GM12878 (cell line): ENCODE measurements at regions not wholly inside any gene's neighbourhood (a gene's known extent, or its start where the extent isn't known, plus 50 kb on each side); places are given as distances from the start of the nearest gene placed in this dataset.

Source experiments
- ATAC-seq: fragments of 200-7000 bp; cut with Tn5 transposase; 3 replicates; pipeline ENCODE4 v1.9.1; 2020; ENCODE audit warnings: mild to moderate bottlenecking, moderate library complexity
- BruUV-seq: library from RNA; stranded (reverse); fragments of 400-500 nt; replicated peaks from 2 replicates; lab custom pipeline; 2021; lab: Mats Ljungman, UMichigan
- CTCF ChIA-PET: fragments of 300-600 bp; sonication (Branson Sonifier 250); formaldehyde crosslinking; extraction: SDS; loops from one replicate; lab custom pipeline; 2021; ENCODE audit warnings: inconsistent platforms; lab: Yijun Ruan, JAX
- POLR2A ChIA-PET: fragments of 350-600 bp; formaldehyde crosslinking; extraction: SDS; loops from one replicate; lab custom pipeline; 2021; ENCODE audit warnings: inconsistent platforms; lab: Charles Lee
- RAD21 ChIA-PET: fragments of 300-600 bp; sonication (Branson Sonifier 250); formaldehyde crosslinking; loops from one replicate; lab custom pipeline; 2023; ENCODE audit warnings: antibody characterized with exemption; ENCODE audit not compliant: unreplicated experiment; lab: Charles Lee
- SMC1A ChIA-PET: fragments of 300-600 bp; sonication (Branson Sonifier 250); formaldehyde crosslinking; loops from one replicate; lab custom pipeline; 2023; ENCODE audit not compliant: unreplicated experiment, uncharacterized antibody; lab: Charles Lee
- DNase-seq: peaks from one replicate; pipeline ENCODE4 v3.0.0-alpha.2; 2011; ENCODE audit warnings: low read depth, low spot score
- FAIRE-seq: peaks from 3 replicates; lab custom pipeline; 2011; peaks lifted over from hg19 to GRCh38; lab: Jason Lieb, UNC
- H2AFZ ChIP-seq: 2 replicates; pipeline ENCODE4 v1.6.0; 2011; ENCODE audit warnings: low read depth, low read length, control low read depth; ENCODE audit not compliant: control insufficient read depth
- H3K27ac ChIP-seq: 2 replicates; pipeline ENCODE4 v1.5.1; 2011; ENCODE audit warnings: control low read depth; ENCODE audit not compliant: control insufficient read depth, insufficient read depth
- H3K27me3 ChIP-seq, 2 experiments: replicated peaks in 1 of 2; 2 replicates each; pipeline versions ENCODE4 v1.6.0 to v1.6.1; 2011; ENCODE audit warnings: low read length in 1 of 2; ENCODE audit not compliant: control insufficient read depth in 2 of 2, insufficient read depth in 2 of 2
- H3K36me3 ChIP-seq, 2 experiments: 2 replicates each; pipeline ENCODE4 v1.5.1; 2011; ENCODE audit warnings: low read length in 1 of 2; ENCODE audit not compliant: control insufficient read depth in 2 of 2, insufficient read depth in 2 of 2
- H3K4me1 ChIP-seq: 2 replicates; pipeline ENCODE4 v1.6.1; 2011; ENCODE audit warnings: mild to moderate bottlenecking, low read length, moderate library complexity, mixed read lengths; ENCODE audit not compliant: control insufficient read depth, insufficient read depth
- H3K4me2 ChIP-seq: 2 replicates; pipeline ENCODE4 v1.6.0; 2011; ENCODE audit warnings: control low read depth; ENCODE audit not compliant: control insufficient read depth, insufficient read depth
- H3K4me3 ChIP-seq: fragments of 200-600 bp; sonication (generic); 2 replicates; pipeline ENCODE4 v1.5.1; 2016
- H3K79me2 ChIP-seq: 2 replicates; pipeline ENCODE4 v1.6.0; 2011; ENCODE audit warnings: low read length; ENCODE audit not compliant: control insufficient read depth, insufficient read depth
- H3K9ac ChIP-seq: 2 replicates; pipeline ENCODE4 v1.8.0; 2011; ENCODE audit warnings: low read length, control low read depth, mixed read lengths; ENCODE audit not compliant: control insufficient read depth, insufficient read depth
- H3K9me3 ChIP-seq: replicated peaks from 3 replicates; pipeline ENCODE4 v1.5.1; 2011; ENCODE audit warnings: mild to moderate bottlenecking, low read length; ENCODE audit not compliant: control insufficient read depth, insufficient read depth
- H4K20me1 ChIP-seq: 2 replicates; pipeline ENCODE4 v1.6.0; 2011; ENCODE audit not compliant: control insufficient read depth, insufficient read depth
- BRCA1 ChIP-seq: IDR thresholded peaks from 2 replicates; pipeline ENCODE4 v1.6.1; 2011; ENCODE audit warnings: low read depth, low read length, improper control_type of control experiment
- FOS ChIP-seq: IDR thresholded peaks from 3 replicates; pipeline ENCODE4 v1.6.1; 2011; ENCODE audit warnings: borderline replicate concordance; ENCODE audit not compliant: insufficient read length; ENCODE audit errors: extremely low read depth
- KAT2A ChIP-seq: conservative IDR thresholded peaks from 2 replicates; pipeline ENCODE4 v1.6.1; 2011; ENCODE audit warnings: low read depth, low read length; ENCODE audit not compliant: control insufficient read depth
- MEF2B ChIP-seq: fragments of 450-650 bp; IDR thresholded peaks from 2 replicates; pipeline ENCODE4 v1.6.1; 2018; ENCODE audit warnings: mild to moderate bottlenecking, moderate library complexity; ENCODE audit not compliant: partially characterized antibody, poor library complexity, severe bottlenecking
- NFIC ChIP-seq: IDR thresholded peaks from 2 replicates; pipeline ENCODE4 v1.6.1; 2012; ENCODE audit warnings: low read depth, mild to moderate bottlenecking, inconsistent platforms, low read length, moderate library complexity
- NR2C1 ChIP-seq: fragments of 450-650 bp; IDR thresholded peaks from 2 replicates; pipeline ENCODE4 v1.6.1; 2017; ENCODE audit warnings: antibody characterized with exemption, mild to moderate bottlenecking, moderate library complexity
- PKNOX1 ChIP-seq: fragments of 450-650 bp; IDR thresholded peaks from 2 replicates; pipeline ENCODE4 v1.6.1; 2016; ENCODE audit warnings: mild to moderate bottlenecking
- POLR2A ChIP-seq: IDR thresholded peaks from 2 replicates; pipeline ENCODE4 v1.6.1; 2011; ENCODE audit warnings: low read depth, mild to moderate bottlenecking, low read length
- REST ChIP-seq: IDR thresholded peaks from 2 replicates; pipeline ENCODE4 v1.6.1; 2012; ENCODE audit warnings: mild to moderate bottlenecking, low read depth, low read length
- RFX5 ChIP-seq: IDR thresholded peaks from 2 replicates; pipeline ENCODE4 v1.6.1; 2011; ENCODE audit warnings: low read depth, low read length, improper control_type of control experiment
- SP1 ChIP-seq: IDR thresholded peaks from one replicate; pipeline ENCODE4 v1.6.1; 2011; ENCODE audit warnings: low read depth, low read length
- TCF12 ChIP-seq: IDR thresholded peaks from 2 replicates; pipeline ENCODE4 v1.6.1; 2011; ENCODE audit warnings: low read depth, mild to moderate bottlenecking, low read length
- YBX1 ChIP-seq: fragments of 450-650 bp; IDR thresholded peaks from 2 replicates; pipeline ENCODE4 v1.6.1; 2016; ENCODE audit warnings: antibody characterized with exemption
- ZNF622 ChIP-seq: fragments of 450-650 bp; IDR thresholded peaks from 2 replicates; pipeline ENCODE4 v1.6.1; 2017; ENCODE audit warnings: mild to moderate bottlenecking, inconsistent platforms
- WGBS: methylation state at CpG from one replicate; pipeline ENCODE4 v1.1.6; 2016; ENCODE audit warnings: low lambda C conversion rate; ENCODE audit not compliant: insufficient replicate concordance, insufficient coverage; ENCODE audit errors: missing lambda C conversion rate; 5-methylcytosine and 5-hydroxymethylcytosine counted together
- in situ Hi-C: fragments of 300-500 bp; cut with MboI; formaldehyde crosslinking; loops from 9 replicates; pipeline ENCODE4 v1.14.3; 2018; ENCODE audit warnings: mixed read lengths
- intact Hi-C: fragments of 100-400 bp; cut with micrococcal nuclease; formaldehyde crosslinking; loops from one replicate; pipeline ENCODE4 v1.14.2; 2022; ENCODE audit not compliant: unreplicated experiment

- intact Hi-C loops (no loop called here), in situ Hi-C loops (no loop called here)
- no TSS peak for BruUV-seq
- H3K27ac ChIP-seq = no peak overlapping the region
- no peaks in the 10 kb centered on the region for H4K20me1 ChIP-seq
- no peak for FAIRE-seq
- no peak for DNase-seq
- H3K36me3 ChIP-seq = no peaks in the 10 kb centered on the region
- no peaks in the 10 kb centered on the region for H3K9me3 ChIP-seq
- no peaks in the 10 kb centered on the region for H3K4me1 ChIP-seq
- H2AFZ ChIP-seq = no peak overlapping the region
- H3K4me3 ChIP-seq = no peak overlapping the region
- no peak overlapping the region for H3K9ac ChIP-seq
- WGBS = 17% methylated on average over 7 of the region's 7 CpGs
- ChIA-PET CTCF (no interaction called here), POLR2A (no interaction called here), RAD21 (no interaction called here), SMC1A (no interaction called here)
- TF ChIP-seq REST = peak; percentile 76
- no peak for TF ChIP-seq NFIC
- H3K4me2 ChIP-seq = no peak overlapping the region
- ATAC-seq = no peak
- no peaks in the 10 kb centered on the region; a peak in 1 of 4 replicates for H3K27me3 ChIP-seq
- no peaks in the 10 kb centered on the region for H3K79me2 ChIP-seq
These were observed 505.6 kb downstream of the HTR7 start for GRCh38 chr10:90352288-90352687.

GRCh38 chr10:90354914-90355313 is 502.9 kb downstream of the HTR7 start:
- CTCF ChIA-PET = no interaction called here
- no peaks in the 10 kb centered on the region for H3K27me3 ChIP-seq
- BruUV-seq = no TSS peak
- POLR2A ChIA-PET = no interaction called here
- H3K79me2 ChIP-seq = no peaks in the 10 kb centered on the region
- H3K9me3 ChIP-seq = no peaks in the 10 kb centered on the region
- intact Hi-C loops (no loop called here), in situ Hi-C loops (no loop called here)
- H3K4me1 ChIP-seq = no peaks in the 10 kb centered on the region
- SMC1A ChIA-PET = interaction anchor here (1.8 kb wide), 1 partner anchor 18 kb away, joined by 3 read pairs; no protein-coding TSS in a partner anchor
- RAD21 ChIA-PET = no interaction called here
- H3K27ac ChIP-seq = no peak overlapping the region
- 12% methylated on average over 4 of the region's 4 CpGs for WGBS
- H3K4me2 ChIP-seq = no peak overlapping the region
- H3K9ac ChIP-seq = no peak overlapping the region
- ATAC-seq (no peak), FAIRE-seq (no peak), DNase-seq (no peak)
- H3K36me3 ChIP-seq = no peaks in the 10 kb centered on the region
- H4K20me1 ChIP-seq = no peaks in the 10 kb centered on the region
- H2AFZ ChIP-seq = no peak overlapping the region
- no peak overlapping the region for H3K4me3 ChIP-seq
- no peak for TF ChIP-seq YBX1
- TF ChIP-seq NR2C1 = no peak
- no peak for TF ChIP-seq SP1
- TF ChIP-seq POLR2A = no peak
- no peak for TF ChIP-seq FOS
- TF ChIP-seq ZNF622 = no peak
- no peak for TF ChIP-seq BRCA1
- TF ChIP-seq MEF2B = no peak
- TF ChIP-seq KAT2A = no peak
- TF ChIP-seq TCF12 = no peak
- no peak for TF ChIP-seq NFIC
- no peak for TF ChIP-seq RFX5
- no peak for TF ChIP-seq PKNOX1
